ENCODE measurements at regions not wholly inside any gene's neighbourhood (a gene's known extent, or its start where the extent isn't known, plus 50 kb on each side); places are given as distances from the start of the nearest gene placed in this dataset.

- no peak for TF ChIP-seq EZH2 (IDR thresholded peaks at IDR 0.05; ENCODE audit: borderline replicate concordance, low read depth, low read length, poor library complexity, severe bottlenecking)
- no peak for TF ChIP-seq CTCF (conservative IDR thresholded peaks at IDR 0.05; ENCODE audit: low read depth, low read length)
- ChIA-PET CTCF (no interaction called here), POLR2A (ENCODE audit: low non-redundant PET) (no interaction called here)
- no peak overlapping the region for H3K27ac ChIP-seq (ENCODE audit: low read depth, low read length, poor library complexity, severe bottlenecking)
- H3K36me3 ChIP-seq (ENCODE audit: insufficient read depth, low read length, poor library complexity, severe bottlenecking) = no peaks in the 10 kb centered on the region
- H3K9me3 ChIP-seq (ENCODE audit: low read depth, low read length, poor library complexity, severe bottlenecking) = no peaks in the 10 kb centered on the region
- no peaks in the 10 kb centered on the region for H3K4me1 ChIP-seq (ENCODE audit: insufficient read depth, low read length, poor library complexity, severe bottlenecking)
- H3K4me3 ChIP-seq (ENCODE audit: low read depth, low read length, poor library complexity, severe bottlenecking) = no peak overlapping the region
- DNase-seq (ENCODE audit: low spot score) = no peak
- intact Hi-C loops (cut with micrococcal nuclease; ENCODE audit: unreplicated experiment) = no loop called here
- BruUV-seq (replicated peaks) = no TSS peak
- H3K27me3 ChIP-seq (replicated peaks; ENCODE audit: insufficient read depth, low read depth, low read length, poor library complexity) = peaks cover 14% of the 10 kb centered on the region
These were observed 237.1 kb upstream of the TLE4 start for GRCh38 chr9:79334711-79335110.

GRCh38 chr9:79335987-79336386 lies 235.8 kb upstream of the TLE4 start:
- Histone ChIP-seq H3K9me3 (ENCODE audit: low read depth, low read length, poor library complexity, severe bottlenecking) (no peaks in the 10 kb centered on the region), H3K27ac (ENCODE audit: low read depth, low read length, poor library complexity, severe bottlenecking) (no peak overlapping the region), H3K4me1 (ENCODE audit: insufficient read depth, low read length, poor library complexity, severe bottlenecking) (no peaks in the 10 kb centered on the region), H3K27me3 (replicated peaks; ENCODE audit: insufficient read depth, low read depth, low read length, poor library complexity) (peaks cover 15% of the 10 kb centered on the region), H3K4me3 (ENCODE audit: low read depth, low read length, poor library complexity, severe bottlenecking) (no peak overlapping the region), H3K36me3 (ENCODE audit: insufficient read depth, low read length, poor library complexity, severe bottlenecking) (no peaks in the 10 kb centered on the region)
- BruUV-seq (replicated peaks) = no TSS peak
- intact Hi-C loops (cut with micrococcal nuclease; ENCODE audit: unreplicated experiment) = no loop called here
- TF ChIP-seq EZH2 (IDR thresholded peaks at IDR 0.05; ENCODE audit: borderline replicate concordance, low read depth, low read length, poor library complexity, severe bottlenecking) (no peak), CTCF (conservative IDR thresholded peaks at IDR 0.05; ENCODE audit: low read depth, low read length) (no peak)
- POLR2A ChIA-PET (ENCODE audit: low non-redundant PET) = no interaction called here
- CTCF ChIA-PET = no interaction called here
- DNase-seq (ENCODE audit: low spot score) = no peak

- intact Hi-C loops (cut with micrococcal nuclease; ENCODE audit: unreplicated experiment) = no loop called here
- H3K27ac ChIP-seq (ENCODE audit: low read depth, low read length, poor library complexity, severe bottlenecking) = no peak overlapping the region
- POLR2A ChIA-PET (ENCODE audit: low non-redundant PET) = no interaction called here
- DNase-seq (ENCODE audit: low spot score) = no peak
- H3K4me1 ChIP-seq (ENCODE audit: insufficient read depth, low read length, poor library complexity, severe bottlenecking) = no peaks in the 10 kb centered on the region
- H3K9me3 ChIP-seq (ENCODE audit: low read depth, low read length, poor library complexity, severe bottlenecking) = no peaks in the 10 kb centered on the region
- CTCF ChIA-PET = no interaction called here
- BruUV-seq (replicated peaks) = no TSS peak
- no peak overlapping the region for H3K4me3 ChIP-seq (ENCODE audit: low read depth, low read length, poor library complexity, severe bottlenecking)
- no peak for TF ChIP-seq EZH2 (IDR thresholded peaks at IDR 0.05; ENCODE audit: borderline replicate concordance, low read depth, low read length, poor library complexity, severe bottlenecking)
- no peak for TF ChIP-seq CTCF (conservative IDR thresholded peaks at IDR 0.05; ENCODE audit: low read depth, low read length)
- no peaks in the 10 kb centered on the region for H3K36me3 ChIP-seq (ENCODE audit: insufficient read depth, low read length, poor library complexity, severe bottlenecking)
- H3K27me3 ChIP-seq (replicated peaks; ENCODE audit: insufficient read depth, low read depth, low read length, poor library complexity) = peaks cover 26% of the 10 kb centered on the region
These were observed 230.2 kb upstream of the TLE4 start for GRCh38 chr9:79341561-79341960.

Data from A673 (cell line).